GM18505 (cell line): ENCODE measurements at regions not wholly inside any gene's neighbourhood (a gene's known extent, or its start where the extent isn't known, plus 50 kb on each side); places are given as distances from the start of the nearest gene placed in this dataset.
A peak's percentile ranks its signal among the peaks of the same experiment; 100 is the strongest.
"Not testable (repeated sequence)": the region's sequence is repeated elsewhere in the genome, so short reads cannot be mapped to it uniquely, and the experiment has no call there.

Experiments used
- ATAC-seq: cut with Tn5 transposase; IDR thresholded peaks from one replicate; pipeline ENCODE4 v1.9.1; 2021; ENCODE audit not compliant: unreplicated experiment
- POLR2A ChIP-seq: IDR thresholded peaks from 4 replicates; pipeline ENCODE4 v1.6.1; 2011; ENCODE audit warnings: borderline replicate concordance; ENCODE audit not compliant: insufficient read depth, insufficient read length; ENCODE audit errors: extremely low read depth

DNA sequence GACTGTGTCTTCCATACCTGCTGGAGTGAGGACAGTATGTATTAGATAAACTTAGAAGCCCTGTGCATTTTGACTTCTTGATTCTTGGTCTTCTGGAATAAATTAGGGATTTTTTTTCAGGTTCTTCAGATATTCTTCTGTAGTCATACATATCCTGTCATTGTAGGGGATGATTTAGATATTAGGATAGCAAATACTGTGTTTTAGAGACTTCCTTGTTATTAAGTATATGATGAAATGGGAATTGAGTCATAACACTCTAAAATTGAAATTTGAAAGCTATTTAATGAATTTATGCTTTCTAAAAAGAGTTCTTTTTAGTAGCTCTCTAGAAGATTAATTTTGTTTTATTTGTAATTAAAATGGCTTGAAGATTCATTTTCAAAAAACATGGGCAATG lies 371.5 kb upstream of the RGS6 start:
- ATAC-seq = no peak
- no peak for TF ChIP-seq POLR2A

DNA sequence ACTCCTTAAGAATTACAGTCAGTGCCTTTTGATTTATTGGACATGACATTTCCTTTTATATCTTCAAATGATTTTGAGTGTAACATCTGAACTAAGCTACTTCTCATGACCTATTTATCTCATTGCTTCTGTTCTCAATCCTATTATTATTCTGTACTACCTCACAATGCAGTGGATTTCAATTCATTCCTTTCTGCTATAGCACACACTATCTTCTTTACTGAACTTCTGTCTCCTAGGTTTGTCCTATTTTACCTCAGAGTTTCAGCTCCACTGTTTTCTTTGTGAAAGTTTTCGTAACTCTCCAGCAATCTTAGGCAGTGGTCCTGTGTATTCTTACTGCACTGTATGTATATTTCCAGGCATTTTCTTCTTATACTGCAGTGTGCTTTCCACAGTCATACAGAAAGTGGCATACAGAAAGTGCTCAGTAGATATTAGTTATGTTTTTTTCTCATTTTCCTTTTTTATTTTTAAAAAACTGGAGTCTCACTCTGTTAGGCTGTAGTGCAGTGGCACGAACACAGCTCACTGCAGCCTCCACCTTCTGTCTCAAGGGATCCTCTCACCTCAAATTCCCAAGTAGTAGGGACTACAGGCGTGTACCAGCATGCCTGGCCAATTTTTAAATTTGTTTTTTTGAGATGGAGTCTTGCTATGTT lies 368.6 kb upstream of the RGS6 start:
- no peak for ATAC-seq
- no peak for TF ChIP-seq POLR2A

DNA sequence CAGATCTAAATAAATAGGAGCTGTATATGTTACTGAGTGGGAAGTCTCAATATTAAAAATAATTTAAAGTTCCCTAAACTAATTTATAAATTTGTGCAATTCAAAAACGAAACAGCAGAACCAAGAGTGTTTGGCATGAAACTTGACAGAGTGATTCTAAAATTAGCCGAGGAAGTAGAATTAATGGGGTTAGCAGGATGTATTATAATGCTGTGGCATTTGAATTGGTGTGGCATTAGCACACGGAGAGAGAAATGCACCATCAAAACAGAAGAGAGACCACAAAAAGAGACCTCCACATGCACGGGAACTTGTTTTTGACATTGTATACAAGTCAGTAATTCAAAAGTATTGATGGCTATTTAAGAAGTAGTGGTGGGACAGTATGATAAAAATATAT lies 366.0 kb upstream of the RGS6 start:
- peak; percentile 61 for ATAC-seq
- no peak for TF ChIP-seq POLR2A

DNA sequence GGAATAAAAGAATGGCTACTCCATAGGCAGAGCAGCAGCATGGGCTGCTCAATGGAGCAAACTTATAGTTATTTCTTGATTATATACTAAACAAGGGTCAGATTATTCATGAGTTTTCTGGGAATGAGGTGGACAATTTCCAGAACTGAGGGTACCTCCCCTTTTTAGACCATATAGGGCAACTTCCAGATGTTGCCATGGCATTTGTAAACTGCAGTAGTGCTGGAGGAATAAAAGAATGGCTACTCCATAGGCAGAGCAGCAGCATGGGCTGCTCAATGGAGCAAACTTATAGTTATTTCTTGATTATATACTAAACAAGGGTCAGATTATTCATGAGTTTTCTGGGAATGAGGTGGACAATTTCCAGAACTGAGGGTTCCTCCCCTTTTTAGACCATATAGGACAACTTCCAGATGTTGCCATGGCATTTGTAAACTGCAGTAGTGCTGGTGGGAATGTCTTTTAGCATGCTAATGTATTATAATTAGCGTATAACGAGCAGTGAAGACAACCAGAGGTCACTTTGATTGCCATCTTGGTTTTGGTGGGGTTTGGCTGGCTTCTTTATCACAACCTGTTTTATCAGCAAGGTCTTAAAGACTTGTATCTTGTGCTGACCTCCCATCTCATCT lies 364.6 kb upstream of the RGS6 start:
- not testable (repeated sequence) for ATAC-seq

DNA sequence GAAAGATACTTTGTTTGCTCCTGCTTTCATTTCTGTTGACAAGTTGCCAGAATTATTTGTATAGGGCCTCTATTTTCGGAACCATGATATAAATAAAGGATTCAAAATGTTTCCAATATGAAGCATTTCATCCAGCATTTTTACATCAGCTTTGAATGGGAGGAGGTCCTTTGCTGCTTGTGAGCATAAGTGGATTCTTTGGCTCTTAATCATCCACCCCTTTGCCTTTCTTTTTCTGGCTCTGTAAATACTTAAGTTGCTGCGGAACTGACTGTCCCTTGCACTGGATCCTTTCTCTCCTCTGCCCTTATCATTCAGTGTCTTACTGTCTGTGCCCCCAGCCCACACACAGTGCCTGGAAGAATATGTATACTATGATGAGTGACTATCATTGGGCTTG lies 357.3 kb upstream of the RGS6 start:
- TF ChIP-seq POLR2A = no peak
- no peak for ATAC-seq

DNA sequence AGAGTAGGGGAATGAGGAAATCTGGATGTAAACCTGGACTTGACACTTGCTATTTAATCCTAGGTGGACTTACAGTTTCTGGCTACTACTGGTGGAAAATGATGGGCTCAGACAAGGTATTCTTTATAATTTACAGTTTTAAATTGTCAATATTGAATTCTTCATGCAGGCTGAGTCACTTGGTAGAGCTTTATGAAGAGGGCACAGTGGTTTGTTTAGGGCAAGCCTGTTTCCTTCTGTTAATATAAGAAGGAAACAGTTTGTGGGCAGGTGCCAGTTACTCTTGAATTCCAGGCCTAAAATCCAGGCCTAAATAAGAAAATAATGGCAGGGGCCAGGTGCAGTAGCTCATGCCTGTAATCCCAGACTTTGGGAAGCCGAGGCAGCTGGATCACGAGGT lies 355.8 kb upstream of the RGS6 start:
- no peak for TF ChIP-seq POLR2A
- ATAC-seq = no peak

DNA sequence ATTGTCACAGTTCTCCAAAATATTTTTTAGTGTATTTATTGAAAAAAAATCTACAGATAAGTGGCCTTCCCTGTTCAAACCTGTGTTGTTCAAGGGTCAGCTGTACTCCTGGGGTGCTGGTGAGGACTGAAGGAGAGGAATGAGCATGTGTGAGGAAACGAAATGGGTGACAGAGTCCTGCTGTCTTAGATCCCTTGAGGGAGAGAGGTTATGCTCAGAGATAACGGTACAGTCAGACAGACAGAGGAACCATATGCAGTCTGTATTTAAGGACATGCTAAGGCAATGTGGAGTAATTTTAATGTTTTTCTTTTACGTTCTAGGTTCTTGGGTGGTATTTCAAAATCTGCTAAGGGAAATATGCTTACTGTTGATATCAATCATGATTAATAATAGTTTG lies 352.9 kb upstream of the RGS6 start:
- no peak for ATAC-seq
- TF ChIP-seq POLR2A = no peak

DNA sequence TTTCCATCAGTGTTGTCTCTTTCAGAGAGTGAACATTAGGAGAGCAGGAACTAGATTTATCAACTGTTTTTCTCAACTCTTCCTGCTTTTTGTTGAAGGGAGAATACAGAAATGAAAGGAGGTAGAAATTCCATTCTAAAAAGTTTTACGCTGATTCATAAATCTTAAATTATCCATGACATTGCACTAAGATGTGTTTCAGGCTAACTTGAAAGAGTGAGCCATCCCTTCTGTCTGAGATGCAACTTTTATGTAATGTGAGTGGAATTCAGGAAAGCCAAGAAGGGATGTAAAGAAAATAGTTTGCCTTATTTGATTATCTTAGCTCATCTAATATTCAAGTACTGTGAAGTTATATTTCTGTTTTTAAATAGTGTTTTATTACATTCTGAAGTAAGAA lies 349.5 kb upstream of the RGS6 start:
- no peak for ATAC-seq
- TF ChIP-seq POLR2A = no peak

DNA sequence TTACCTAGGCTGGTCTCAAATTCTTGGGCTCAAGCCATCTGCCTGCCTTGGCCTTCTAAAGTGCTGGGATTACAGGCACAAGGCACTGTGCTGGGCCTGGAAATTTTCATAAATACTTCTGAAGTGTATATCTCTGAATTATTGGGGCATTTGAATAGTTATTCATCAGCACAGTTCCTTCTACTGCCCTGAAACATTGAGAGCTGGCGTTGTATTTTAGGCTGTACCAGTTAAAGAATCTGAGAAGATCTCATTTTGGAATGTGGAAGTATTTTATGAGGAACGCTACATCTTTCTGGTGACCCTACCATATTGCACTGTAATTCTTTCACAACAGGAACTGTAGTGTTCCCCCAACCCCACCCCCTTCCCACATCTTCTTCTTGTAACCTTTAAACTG lies 349.0 kb upstream of the RGS6 start:
- no peak for ATAC-seq
- TF ChIP-seq POLR2A = no peak

DNA sequence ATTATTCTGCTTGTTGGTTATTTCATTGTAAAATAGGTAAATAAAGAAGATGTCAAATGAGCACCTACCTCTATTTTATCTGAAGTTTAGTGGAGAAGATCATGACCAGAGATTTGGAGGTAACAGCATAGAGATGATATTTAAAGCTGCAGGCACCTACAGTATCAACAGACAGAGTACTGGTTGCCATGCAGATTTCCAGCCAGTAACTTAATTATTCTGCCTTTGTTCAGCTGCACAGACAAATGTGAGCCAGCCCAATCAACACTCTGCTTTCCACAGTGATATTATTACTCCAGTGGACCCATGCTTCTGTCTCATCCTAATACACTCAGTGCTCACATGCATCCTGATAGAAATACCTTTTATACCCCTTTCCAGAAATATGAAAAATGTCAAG lies 348.5 kb upstream of the RGS6 start:
- ATAC-seq = no peak
- TF ChIP-seq POLR2A = no peak

DNA sequence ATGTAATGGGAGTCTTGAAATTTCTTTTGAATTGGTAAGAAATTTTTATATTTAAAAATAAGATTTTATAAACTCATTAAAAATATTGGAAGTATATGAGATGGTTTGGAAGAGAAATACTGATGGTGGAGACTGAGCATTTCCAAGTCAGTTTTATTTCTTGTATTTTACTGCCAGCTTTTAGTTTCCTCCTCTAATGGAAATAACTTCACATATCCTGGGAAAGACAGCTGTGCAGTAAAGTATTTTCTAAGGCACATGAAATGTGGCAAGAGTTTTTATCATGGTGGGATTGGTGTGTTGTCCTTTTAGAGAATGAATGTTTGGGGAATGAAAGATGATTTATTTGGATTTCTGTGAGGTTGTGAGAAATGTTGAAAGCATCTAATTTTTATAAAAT lies 346.9 kb upstream of the RGS6 start:
- ATAC-seq = no peak
- TF ChIP-seq POLR2A = no peak

DNA sequence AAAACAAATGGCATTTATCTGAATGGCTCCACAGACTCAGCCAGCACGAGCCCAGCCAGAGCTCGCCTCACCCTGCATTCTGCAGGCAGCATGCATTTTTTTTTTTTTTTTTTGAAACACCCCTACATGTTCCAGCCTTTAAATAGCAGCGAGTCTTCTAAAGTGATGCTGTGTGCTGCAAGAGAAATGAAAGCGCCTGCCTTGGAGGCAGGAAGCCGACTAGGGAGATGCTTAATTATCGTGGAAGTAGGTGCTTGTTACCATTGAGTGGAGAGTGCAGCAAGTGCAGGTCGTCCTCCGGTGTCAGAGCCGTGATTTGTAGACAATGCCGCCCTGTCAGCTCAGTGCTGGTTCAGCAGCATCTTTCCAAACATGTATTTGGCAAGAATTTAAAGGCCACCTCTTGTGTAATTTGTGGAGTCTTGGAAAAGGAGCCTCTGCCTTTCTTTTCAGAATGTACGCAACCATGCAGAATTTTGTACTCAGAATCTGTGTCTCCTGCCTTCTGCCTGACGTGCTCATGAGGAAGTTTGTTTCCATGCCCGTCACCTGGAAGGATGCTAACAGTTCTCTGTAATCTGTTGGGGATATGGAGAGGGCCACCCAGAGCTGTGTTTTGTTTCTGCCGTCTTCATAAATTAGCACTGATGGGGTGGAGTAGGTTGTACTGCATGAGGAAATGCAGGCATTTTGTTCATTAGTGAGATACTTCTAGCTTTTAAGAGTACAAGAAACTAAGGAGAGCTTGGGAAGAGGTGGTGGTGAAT lies 345.9 kb upstream of the RGS6 start:
- no peak for ATAC-seq
- no peak for TF ChIP-seq POLR2A

DNA sequence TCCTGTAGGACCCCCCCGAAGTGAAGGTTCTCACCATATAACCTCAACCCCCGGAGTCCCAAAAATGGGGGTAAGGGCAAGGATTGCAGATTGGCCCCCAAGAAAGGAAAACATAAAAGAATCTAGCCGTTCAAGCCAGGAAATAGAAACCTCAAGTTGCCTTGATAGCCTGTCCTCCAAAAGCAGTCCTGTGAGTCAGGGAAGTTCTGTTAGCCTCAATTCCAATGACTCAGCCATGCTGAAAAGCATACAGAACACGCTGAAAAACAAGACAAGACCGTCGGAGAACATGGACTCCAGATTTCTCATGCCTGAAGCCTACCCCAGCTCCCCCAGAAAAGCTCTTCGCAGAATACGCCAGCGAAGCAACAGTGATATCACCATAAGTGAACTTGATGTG lies 344.2 kb upstream of the RGS6 start:
- ATAC-seq = no peak
- no peak for TF ChIP-seq POLR2A

DNA sequence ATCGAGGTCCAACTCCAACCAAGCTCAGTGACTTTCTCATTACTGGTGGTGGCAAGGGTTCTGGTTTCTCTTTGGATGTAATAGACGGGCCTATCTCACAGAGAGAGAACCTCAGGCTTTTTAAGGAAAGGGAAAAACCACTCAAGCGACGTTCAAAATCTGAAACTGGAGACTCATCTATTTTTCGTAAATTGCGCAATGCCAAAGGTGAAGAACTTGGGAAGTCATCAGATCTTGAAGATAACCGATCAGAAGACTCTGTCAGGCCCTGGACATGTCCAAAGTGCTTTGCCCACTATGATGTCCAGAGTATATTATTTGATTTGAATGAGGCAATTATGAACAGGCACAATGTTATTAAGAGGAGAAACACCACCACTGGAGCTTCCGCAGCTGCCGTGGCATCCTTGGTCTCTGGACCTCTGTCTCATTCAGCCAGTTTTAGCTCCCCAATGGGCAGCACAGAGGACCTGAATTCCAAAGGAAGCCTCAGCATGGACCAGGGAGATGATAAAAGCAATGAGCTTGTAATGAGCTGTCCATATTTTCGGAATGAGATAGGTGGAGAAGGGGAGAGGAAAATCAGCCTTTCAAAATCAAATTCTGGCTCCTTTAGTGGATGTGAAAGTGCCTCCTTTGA lies 343.5 kb upstream of the RGS6 start:
- ATAC-seq = no peak
- no peak for TF ChIP-seq POLR2A
